PC-9 (cell line): ENCODE measurements at regions not wholly inside any gene's neighbourhood (a gene's known extent, or its start where the extent isn't known, plus 50 kb on each side); places are given as distances from the start of the nearest gene placed in this dataset.

ENCODE experiments used
- BruUV-seq: library from RNA; stranded (reverse); fragments of 400-500 nt; replicated peaks from 2 replicates; lab custom pipeline; 2021; lab: Mats Ljungman, UMichigan
- CTCF ChIA-PET: fragments of 300-600 bp; sonication (Branson Sonifier 250); formaldehyde crosslinking; loops from one replicate; lab custom pipeline; 2022; ENCODE audit warnings: antibody characterized with exemption; lab: Charles Lee
- POLR2A ChIA-PET: fragments of 300-600 bp; sonication (Branson Sonifier 250); formaldehyde crosslinking; loops from one replicate; lab custom pipeline; 2022; ENCODE audit warnings: antibody characterized with exemption; ENCODE audit not compliant: unreplicated experiment; lab: Charles Lee
- DNase-seq, 2 experiments: peaks; one replicate each; pipeline versions ENCODE4 v3.0.0 to v3.0.0-alpha.2; 2015 to 2022; ENCODE audit warnings: mixed read lengths in 1 of 2
- H2AFZ ChIP-seq: fragments of 200-600 bp; sonication (generic); 2 replicates; pipeline ENCODE4 v1.8.1; 2017; ENCODE audit warnings: antibody characterized with exemption
- H3F3A ChIP-seq: fragments of 200-600 bp; sonication (generic); 2 replicates; pipeline ENCODE4 v1.8.1; 2017; ENCODE audit warnings: antibody characterized with exemption, mild to moderate bottlenecking, low read depth; ENCODE audit not compliant: insufficient read depth
- H3K27ac ChIP-seq: fragments of 200-600 bp; sonication (generic); 2 replicates; pipeline ENCODE4 v1.6.1; 2016; ENCODE audit warnings: mixed run types
- H3K27me3 ChIP-seq: fragments of 200-600 bp; sonication (generic); 2 replicates; pipeline ENCODE4 v1.6.1; 2016; ENCODE audit warnings: low read depth, mixed run types; ENCODE audit not compliant: insufficient read depth
- H3K36me3 ChIP-seq: fragments of 200-600 bp; sonication (generic); 2 replicates; pipeline ENCODE4 v1.6.1; 2016; ENCODE audit warnings: low read depth, mixed run types
- H3K4me1 ChIP-seq: fragments of 200-600 bp; sonication (generic); replicated peaks from 2 replicates; pipeline ENCODE4 v1.6.1; 2016; ENCODE audit warnings: mixed run types; ENCODE audit not compliant: insufficient read depth
- H3K4me2 ChIP-seq: fragments of 200-600 bp; sonication (generic); 2 replicates; pipeline ENCODE4 v1.6.1; 2017; ENCODE audit warnings: mixed run types
- H3K4me3 ChIP-seq: fragments of 200-600 bp; sonication (generic); 2 replicates; pipeline ENCODE4 v1.6.1; 2016; ENCODE audit warnings: mixed run types
- H3K79me2 ChIP-seq: fragments of 200-600 bp; sonication (generic); 2 replicates; pipeline ENCODE4 v1.6.1; 2017; ENCODE audit warnings: low read depth, mixed run types
- H3K9me2 ChIP-seq: fragments of 200-600 bp; sonication (generic); 2 replicates; pipeline ENCODE4 v1.8.1; 2017; ENCODE audit warnings: mild to moderate bottlenecking; ENCODE audit not compliant: insufficient read depth
- H3K9me3 ChIP-seq: fragments of 200-600 bp; sonication (generic); 2 replicates; pipeline ENCODE4 v1.8.1; 2016; ENCODE audit warnings: low read depth; ENCODE audit not compliant: insufficient read depth
- H4K20me1 ChIP-seq: fragments of 200-600 bp; sonication (generic); 2 replicates; pipeline ENCODE4 v1.8.1; 2017; ENCODE audit not compliant: insufficient read depth
- EZH2 ChIP-seq: fragments of 200-600 bp; sonication (generic); IDR thresholded peaks from 2 replicates; pipeline ENCODE4 v1.8.0; 2017; ENCODE audit warnings: antibody characterized with exemption, low read depth
- intact Hi-C: fragments of 100-400 bp; cut with micrococcal nuclease; formaldehyde crosslinking; loops from one replicate; pipeline ENCODE4 v1.10.0; 2022; ENCODE audit not compliant: unreplicated experiment
- TF ChIP-seq, protein P1 (sequence below): fragments of 200-600 bp; sonication (generic); conservative IDR thresholded peaks from 2 replicates; pipeline ENCODE4 v1.6.1; 2017; ENCODE audit warnings: mixed run types, antibody characterized with exemption, mild to moderate bottlenecking, moderate library complexity

DNA sequence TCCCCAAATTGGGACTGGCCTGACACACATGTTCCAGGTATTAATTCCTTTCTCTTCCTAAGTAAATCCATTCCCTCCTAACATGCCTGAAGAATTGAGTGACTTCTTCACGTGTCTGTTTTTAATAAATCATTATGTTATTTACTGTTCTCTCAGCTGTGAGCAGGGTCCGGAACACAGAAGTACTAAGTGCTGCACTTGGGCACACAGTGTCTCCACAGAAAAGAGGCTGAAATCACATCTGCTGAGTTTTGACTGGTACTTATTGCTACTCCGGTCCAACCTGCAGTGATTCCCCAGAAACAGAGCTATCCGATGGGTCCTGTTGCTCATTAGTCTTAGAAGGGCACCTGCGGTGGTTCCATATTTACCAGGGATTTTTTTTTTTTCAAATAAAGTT lies 202.6 kb downstream of the RBM46 start:
- Histone ChIP-seq H3K27me3 (no peaks in the 10 kb centered on the region), H4K20me1 (no peaks in the 10 kb centered on the region), H3K4me1 (no peaks in the 10 kb centered on the region), H3K36me3 (no peaks in the 10 kb centered on the region), H3K4me3 (no peak overlapping the region), H3K27ac (no peak overlapping the region), H3K79me2 (no peaks in the 10 kb centered on the region), H3K4me2 (no peak overlapping the region), H2AFZ (no peak overlapping the region), H3K9me3 (no peaks in the 10 kb centered on the region), H3F3A (no peaks in the 10 kb centered on the region), H3K9me2 (no peaks in the 10 kb centered on the region)
- no TSS peak for BruUV-seq
- ChIA-PET CTCF (interaction anchor here (0.6 kb wide), 1 partner anchor 177 kb away, joined by 3 read pairs; no protein-coding TSS in a partner anchor), POLR2A (no interaction called here)
- intact Hi-C loops: loop anchor here (2.0 to 5.0 kb wide), 3 partner anchors 176 to 387 kb away; no protein-coding TSS in a partner anchor
- TF ChIP-seq, protein P1, sequence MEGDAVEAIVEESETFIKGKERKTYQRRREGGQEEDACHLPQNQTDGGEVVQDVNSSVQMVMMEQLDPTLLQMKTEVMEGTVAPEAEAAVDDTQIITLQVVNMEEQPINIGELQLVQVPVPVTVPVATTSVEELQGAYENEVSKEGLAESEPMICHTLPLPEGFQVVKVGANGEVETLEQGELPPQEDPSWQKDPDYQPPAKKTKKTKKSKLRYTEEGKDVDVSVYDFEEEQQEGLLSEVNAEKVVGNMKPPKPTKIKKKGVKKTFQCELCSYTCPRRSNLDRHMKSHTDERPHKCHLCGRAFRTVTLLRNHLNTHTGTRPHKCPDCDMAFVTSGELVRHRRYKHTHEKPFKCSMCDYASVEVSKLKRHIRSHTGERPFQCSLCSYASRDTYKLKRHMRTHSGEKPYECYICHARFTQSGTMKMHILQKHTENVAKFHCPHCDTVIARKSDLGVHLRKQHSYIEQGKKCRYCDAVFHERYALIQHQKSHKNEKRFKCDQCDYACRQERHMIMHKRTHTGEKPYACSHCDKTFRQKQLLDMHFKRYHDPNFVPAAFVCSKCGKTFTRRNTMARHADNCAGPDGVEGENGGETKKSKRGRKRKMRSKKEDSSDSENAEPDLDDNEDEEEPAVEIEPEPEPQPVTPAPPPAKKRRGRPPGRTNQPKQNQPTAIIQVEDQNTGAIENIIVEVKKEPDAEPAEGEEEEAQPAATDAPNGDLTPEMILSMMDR: no peak
- TF ChIP-seq EZH2: no peak
- no peak for DNase-seq

- no peaks in the 10 kb centered on the region for H4K20me1 ChIP-seq
- H3K79me2 ChIP-seq: no peaks in the 10 kb centered on the region
- H3K4me1 ChIP-seq: no peaks in the 10 kb centered on the region
- intact Hi-C loops: loop anchor here (5.0 kb wide), 2 partner anchors 177 to 368 kb away; no protein-coding TSS in a partner anchor
- H3K36me3 ChIP-seq: no peaks in the 10 kb centered on the region
- no peaks in the 10 kb centered on the region for H3K27me3 ChIP-seq
- DNase-seq: no peak
- no peak overlapping the region for H3K4me3 ChIP-seq
- POLR2A ChIA-PET: no interaction called here
- no peaks in the 10 kb centered on the region for H3K9me2 ChIP-seq
- H3K27ac ChIP-seq: no peak overlapping the region
- CTCF ChIA-PET: interaction anchor here (0.6 kb wide), 1 partner anchor 177 kb away, joined by 3 read pairs; no protein-coding TSS in a partner anchor
- no peak for TF ChIP-seq EZH2
- TF ChIP-seq, protein P1: no peak
- H3F3A ChIP-seq: no peaks in the 10 kb centered on the region
- H3K9me3 ChIP-seq: no peaks in the 10 kb centered on the region
- BruUV-seq: no TSS peak
- no peak overlapping the region for H3K4me2 ChIP-seq
- H2AFZ ChIP-seq: no peak overlapping the region
These were observed 203.1 kb downstream of the RBM46 start for GRCh38 chr4:154984148-154984547.

DNA sequence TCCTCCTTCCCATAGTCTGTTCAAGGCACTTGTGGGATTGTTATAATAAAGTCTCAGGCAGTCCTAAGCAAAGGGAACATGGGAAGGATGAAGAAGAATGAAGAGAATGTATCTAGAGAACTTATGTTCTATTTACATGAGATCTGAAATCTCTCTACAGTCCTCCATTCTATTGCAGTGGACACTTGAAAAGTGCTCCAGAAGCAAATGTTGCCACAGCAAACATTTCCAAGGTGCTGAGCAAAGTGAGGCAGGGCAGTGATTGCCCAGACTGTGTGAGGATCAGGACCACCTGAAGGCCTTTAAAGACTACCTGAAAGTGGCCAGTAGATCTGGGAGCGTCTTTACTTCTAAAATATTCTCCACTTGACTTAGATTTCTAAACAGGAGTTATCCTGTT lies 203.5 kb downstream of the RBM46 start:
- H3K27ac ChIP-seq: no peak overlapping the region
- H3K36me3 ChIP-seq: no peaks in the 10 kb centered on the region
- H4K20me1 ChIP-seq: no peaks in the 10 kb centered on the region
- no peaks in the 10 kb centered on the region for H3K9me2 ChIP-seq
- H3K9me3 ChIP-seq: no peaks in the 10 kb centered on the region
- H3K4me2 ChIP-seq: no peak overlapping the region
- intact Hi-C loops: loop anchor here (5.0 kb wide), 2 partner anchors 177 to 368 kb away; no protein-coding TSS in a partner anchor
- no peaks in the 10 kb centered on the region for H3K4me1 ChIP-seq
- no peak for DNase-seq
- no peak overlapping the region for H3K4me3 ChIP-seq
- CTCF ChIA-PET: no interaction called here
- TF ChIP-seq EZH2: no peak
- TF ChIP-seq, protein P1: no peak
- no TSS peak for BruUV-seq
- no peaks in the 10 kb centered on the region for H3K27me3 ChIP-seq
- H2AFZ ChIP-seq: no peak overlapping the region
- H3F3A ChIP-seq: no peaks in the 10 kb centered on the region
- no peaks in the 10 kb centered on the region for H3K79me2 ChIP-seq
- POLR2A ChIA-PET: no interaction called here
